OCI-LY7 (cell line): ENCODE measurements at regions not wholly inside any gene's neighbourhood (a gene's known extent, or its start where the extent isn't known, plus 50 kb on each side); places are given as distances from the start of the nearest gene placed in this dataset.

Experiments used
- EZH2phosphoT487 ChIP-seq: fragments of 200-600 bp; sonication (generic); IDR thresholded peaks from 2 replicates; pipeline ENCODE4 v1.6.1; 2018; ENCODE audit warnings: low read depth, borderline replicate concordance, mild to moderate bottlenecking, mixed run types, antibody characterized with exemption, low read length, moderate library complexity, mixed read lengths
- TF ChIP-seq, protein P1 (sequence below): fragments of 200-600 bp; sonication (generic); conservative IDR thresholded peaks from 2 replicates; pipeline ENCODE4 v1.5.1; 2014; ENCODE audit warnings: mild to moderate bottlenecking, antibody characterized with exemption, low read length, moderate library complexity, mixed read lengths

DNA sequence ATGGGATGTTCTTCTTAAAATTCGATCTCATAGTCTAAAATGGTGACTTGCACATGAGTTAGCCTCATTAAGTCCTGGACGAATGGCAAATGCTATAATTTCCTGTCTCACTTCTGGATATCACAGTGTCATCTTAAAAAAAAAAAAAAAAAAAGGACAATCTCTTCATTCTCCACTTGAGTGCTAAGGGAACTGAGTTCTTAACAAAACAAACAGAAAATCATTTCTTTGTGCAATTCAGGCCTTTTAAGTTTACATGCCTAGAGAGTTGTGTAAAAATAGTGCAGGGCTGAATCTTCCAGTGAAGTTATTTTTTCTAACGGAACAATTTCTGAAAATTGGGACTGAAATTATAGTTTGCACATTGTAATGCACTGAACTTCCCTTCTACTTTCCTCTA lies 122.8 kb upstream of the FAT1 start:
- TF ChIP-seq, protein P1, sequence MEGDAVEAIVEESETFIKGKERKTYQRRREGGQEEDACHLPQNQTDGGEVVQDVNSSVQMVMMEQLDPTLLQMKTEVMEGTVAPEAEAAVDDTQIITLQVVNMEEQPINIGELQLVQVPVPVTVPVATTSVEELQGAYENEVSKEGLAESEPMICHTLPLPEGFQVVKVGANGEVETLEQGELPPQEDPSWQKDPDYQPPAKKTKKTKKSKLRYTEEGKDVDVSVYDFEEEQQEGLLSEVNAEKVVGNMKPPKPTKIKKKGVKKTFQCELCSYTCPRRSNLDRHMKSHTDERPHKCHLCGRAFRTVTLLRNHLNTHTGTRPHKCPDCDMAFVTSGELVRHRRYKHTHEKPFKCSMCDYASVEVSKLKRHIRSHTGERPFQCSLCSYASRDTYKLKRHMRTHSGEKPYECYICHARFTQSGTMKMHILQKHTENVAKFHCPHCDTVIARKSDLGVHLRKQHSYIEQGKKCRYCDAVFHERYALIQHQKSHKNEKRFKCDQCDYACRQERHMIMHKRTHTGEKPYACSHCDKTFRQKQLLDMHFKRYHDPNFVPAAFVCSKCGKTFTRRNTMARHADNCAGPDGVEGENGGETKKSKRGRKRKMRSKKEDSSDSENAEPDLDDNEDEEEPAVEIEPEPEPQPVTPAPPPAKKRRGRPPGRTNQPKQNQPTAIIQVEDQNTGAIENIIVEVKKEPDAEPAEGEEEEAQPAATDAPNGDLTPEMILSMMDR, result no peak
- no peak for TF ChIP-seq EZH2phosphoT487
